HEK293T (cell line): ENCODE measurements at regions not wholly inside any gene's neighbourhood (a gene's known extent, or its start where the extent isn't known, plus 50 kb on each side); places are given as distances from the start of the nearest gene placed in this dataset.

Experiments
- CTCF ChIA-PET: fragments of 350-600 bp; formaldehyde crosslinking; extraction: SDS; loops from one replicate; lab custom pipeline; 2021; ENCODE audit warnings: antibody characterized with exemption, inconsistent platforms; lab: Yijun Ruan, JAX
- POLR2A ChIA-PET: fragments of 350-600 bp; formaldehyde crosslinking; extraction: SDS; loops from one replicate; lab custom pipeline; 2020; ENCODE audit warnings: antibody characterized with exemption, inconsistent platforms; lab: Yijun Ruan, JAX
- DNase-seq: peaks from one replicate; pipeline ENCODE4 v3.0.0; 2012; ENCODE audit warnings: mixed read lengths; ENCODE audit errors: extremely low spot score
- ARNT ChIP-seq: fragments of 450-650 bp; IDR thresholded peaks from 2 replicates; pipeline ENCODE4 v1.6.1; 2017; ENCODE audit warnings: mild to moderate bottlenecking
- BHLHE40 ChIP-seq: fragments of 450-650 bp; IDR thresholded peaks from 2 replicates; pipeline ENCODE4 v1.6.1; 2016; ENCODE audit warnings: mild to moderate bottlenecking, moderate library complexity, borderline replicate concordance
- CTBP1 ChIP-seq: fragments of 450-650 bp; IDR thresholded peaks from 2 replicates; pipeline ENCODE4 v1.6.1; 2016; ENCODE audit warnings: borderline replicate concordance
- ELF4 ChIP-seq: fragments of 450-650 bp; IDR thresholded peaks from 2 replicates; pipeline ENCODE4 v1.6.1; 2017; ENCODE audit warnings: antibody characterized with exemption
- FOXA1 ChIP-seq: fragments of 450-650 bp; IDR thresholded peaks from 2 replicates; pipeline ENCODE4 v1.6.1; 2016; ENCODE audit warnings: mild to moderate bottlenecking
- FOXK2 ChIP-seq: fragments of 450-650 bp; IDR thresholded peaks from 2 replicates; pipeline ENCODE4 v1.6.1; 2016; ENCODE audit warnings: mild to moderate bottlenecking
- FOXM1 ChIP-seq: fragments of 450-650 bp; IDR thresholded peaks from 2 replicates; pipeline ENCODE4 v1.6.1; 2017; ENCODE audit warnings: mild to moderate bottlenecking, borderline replicate concordance
- HDGF ChIP-seq: fragments of 450-650 bp; IDR thresholded peaks from 2 replicates; pipeline ENCODE4 v1.6.1; 2017; ENCODE audit warnings: antibody characterized with exemption, borderline replicate concordance
- L3MBTL2 ChIP-seq: fragments of 450-650 bp; conservative IDR thresholded peaks from 2 replicates; pipeline ENCODE4 v1.6.1; 2016; ENCODE audit warnings: mild to moderate bottlenecking
- LEF1 ChIP-seq: fragments of 450-650 bp; IDR thresholded peaks from 2 replicates; pipeline ENCODE4 v1.6.1; 2017; ENCODE audit warnings: mild to moderate bottlenecking, borderline replicate concordance
- NFRKB ChIP-seq: fragments of 450-650 bp; IDR thresholded peaks from 2 replicates; pipeline ENCODE4 v1.6.1; 2016; ENCODE audit warnings: mild to moderate bottlenecking, moderate library complexity
- PKNOX1 ChIP-seq: fragments of 450-650 bp; IDR thresholded peaks from 2 replicates; pipeline ENCODE4 v1.6.1; 2016
- SP1 ChIP-seq: fragments of 450-650 bp; IDR thresholded peaks from 2 replicates; pipeline ENCODE4 v1.6.1; 2017
- SUZ12 ChIP-seq: fragments of 450-650 bp; IDR thresholded peaks from 2 replicates; pipeline ENCODE4 v1.6.1; 2016; ENCODE audit warnings: mild to moderate bottlenecking
- TARDBP ChIP-seq: fragments of 450-650 bp; IDR thresholded peaks from 2 replicates; pipeline ENCODE4 v1.6.1; 2016
- ZNF384 ChIP-seq: fragments of 450-650 bp; IDR thresholded peaks from 2 replicates; pipeline ENCODE4 v1.6.1; 2016

GRCh38 chr2:34738691-34739090, 1139.6 kb upstream of the FAM98A start:
- CTCF ChIA-PET: interaction anchor here (1.0 kb wide), 1 partner anchor 13 kb away, joined by 3 read pairs; no protein-coding TSS in a partner anchor
- TF ChIP-seq LEF1: no peak
- TF ChIP-seq SP1: no peak
- no peak for TF ChIP-seq FOXK2
- no peak for TF ChIP-seq ELF4
- TF ChIP-seq HDGF: no peak
- no peak for TF ChIP-seq CTBP1
- TF ChIP-seq ZNF384: no peak
- no peak for TF ChIP-seq PKNOX1
- TF ChIP-seq FOXM1: no peak
- no peak for TF ChIP-seq NFRKB
- TF ChIP-seq ARNT: no peak
- TF ChIP-seq BHLHE40: no peak
- DNase-seq: no peak

DNA sequence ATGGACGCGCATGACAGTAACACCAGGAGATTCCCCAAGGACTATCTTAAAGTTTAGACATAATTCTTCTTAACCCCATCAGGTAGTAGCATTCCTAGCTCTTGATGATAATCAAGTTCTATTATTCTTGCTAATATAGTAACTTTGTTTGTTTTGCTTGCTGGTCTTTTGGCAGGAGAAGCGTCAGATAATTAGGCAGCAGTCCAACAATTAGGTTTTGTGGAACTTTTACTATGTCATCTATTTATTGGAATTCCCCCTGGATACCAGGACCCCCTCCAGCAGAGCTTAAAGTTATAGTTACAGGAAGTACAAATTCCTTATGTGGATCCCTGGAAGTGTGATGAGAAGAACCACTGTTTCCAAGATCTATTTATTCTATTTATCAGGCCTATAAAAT, 1138.0 kb upstream of the FAM98A start:
- POLR2A ChIA-PET: no interaction called here
- CTCF ChIA-PET: no interaction called here
- DNase-seq: no peak
- no peak for TF ChIP-seq ZNF384
- TF ChIP-seq L3MBTL2: no peak
- TF ChIP-seq ELF4: no peak
- TF ChIP-seq FOXK2: no peak

More at GRCh38 chr2:34738691-34739090, 1139.6 kb upstream of the FAM98A start:
- POLR2A ChIA-PET: no interaction called here

DNA sequence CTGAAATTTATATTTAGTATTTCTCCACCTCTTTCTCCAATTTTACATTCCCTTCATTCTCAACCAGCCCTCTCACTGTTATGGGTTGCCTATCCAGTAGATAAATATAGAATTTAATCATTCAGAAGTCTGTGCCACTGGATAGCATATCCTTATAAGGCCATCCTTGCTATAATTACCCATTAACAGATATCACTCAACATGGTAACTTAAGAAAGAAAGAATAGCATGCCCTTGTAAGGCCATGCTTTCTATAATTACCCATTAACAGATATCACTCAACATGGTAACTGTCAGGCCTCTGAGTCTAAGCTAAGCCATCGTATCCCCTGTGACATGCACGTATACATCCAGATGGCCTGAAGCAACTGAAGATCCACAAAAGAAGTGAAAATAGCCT, 1137.4 kb upstream of the FAM98A start:
- CTCF ChIA-PET: no interaction called here
- POLR2A ChIA-PET: no interaction called here
- no peak for DNase-seq
- TF ChIP-seq BHLHE40: no peak

- no peak for TF ChIP-seq ARNT
- TF ChIP-seq CTBP1: no peak
- TF ChIP-seq SUZ12: no peak
- TF ChIP-seq FOXA1: no peak
- no peak for TF ChIP-seq ELF4
- TF ChIP-seq LEF1: no peak
- no peak for TF ChIP-seq FOXK2
- no peak for TF ChIP-seq BHLHE40
- TF ChIP-seq PKNOX1: no peak
- no peak for TF ChIP-seq HDGF
- POLR2A ChIA-PET: no interaction called here
- no peak for DNase-seq
- CTCF ChIA-PET: no interaction called here
Measured at GRCh38 chr2:34734662-34735061, 1135.6 kb upstream of the FAM98A start.

- POLR2A ChIA-PET: no interaction called here
- no peak for TF ChIP-seq FOXA1
- TF ChIP-seq FOXM1: no peak
- no peak for TF ChIP-seq FOXK2
- TF ChIP-seq SUZ12: no peak
- TF ChIP-seq ZNF384: no peak
- TF ChIP-seq TARDBP: no peak
- no peak for TF ChIP-seq ELF4
- TF ChIP-seq L3MBTL2: no peak
- TF ChIP-seq LEF1: no peak
- no peak for TF ChIP-seq PKNOX1
- no peak for TF ChIP-seq CTBP1
- no peak for TF ChIP-seq NFRKB
- no peak for TF ChIP-seq HDGF
- no peak for TF ChIP-seq BHLHE40
- no peak for TF ChIP-seq SP1
- CTCF ChIA-PET: no interaction called here
- no peak for DNase-seq
Measured at GRCh38 chr2:34734042-34734441, 1134.9 kb upstream of the FAM98A start.

DNA sequence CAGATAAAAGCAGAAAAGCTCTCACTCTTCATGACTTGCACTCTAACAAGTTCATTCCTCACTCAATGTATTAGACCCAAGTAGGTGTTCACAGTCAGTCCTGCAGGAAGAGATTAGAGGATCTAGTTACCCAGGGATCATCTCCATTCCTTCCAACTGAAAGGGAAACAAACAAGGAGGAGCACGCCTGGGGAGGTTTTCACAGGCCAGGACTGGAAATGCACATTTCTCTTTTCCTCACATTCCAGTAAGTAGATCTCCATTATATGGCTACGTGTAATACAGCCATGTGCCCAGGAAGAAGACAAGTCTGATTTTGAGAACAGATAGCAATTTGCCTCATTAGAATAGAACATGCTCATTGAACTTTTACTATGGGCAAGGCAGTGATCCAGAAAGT, 1132.2 kb upstream of the FAM98A start:
- CTCF ChIA-PET: no interaction called here
- POLR2A ChIA-PET: no interaction called here
- no peak for DNase-seq
- TF ChIP-seq NFRKB (no peak), L3MBTL2 (no peak), CTBP1 (no peak), LEF1 (no peak), ELF4 (no peak), TARDBP (no peak), FOXA1 (no peak), PKNOX1 (no peak)

DNA sequence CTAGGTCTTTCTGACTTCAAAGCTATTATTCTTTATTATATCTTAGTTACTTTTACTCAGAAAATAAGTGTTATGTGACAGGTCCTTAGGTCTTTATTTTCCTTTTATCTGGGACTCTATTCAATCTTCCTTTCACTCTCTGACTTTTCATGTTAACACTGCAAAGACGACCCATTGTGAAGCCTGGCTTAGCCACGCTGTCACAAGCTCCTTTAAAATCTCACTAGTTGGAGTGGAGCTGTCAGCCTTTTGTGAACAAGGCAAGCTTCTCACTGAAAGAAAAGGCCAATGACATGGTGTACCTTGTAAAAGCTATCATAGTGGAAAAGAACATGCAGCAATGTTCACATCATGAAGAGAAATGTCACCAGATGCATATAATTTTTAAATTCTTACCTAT, 1130.7 kb upstream of the FAM98A start:
- CTCF ChIA-PET: no interaction called here
- POLR2A ChIA-PET: no interaction called here
- TF ChIP-seq TARDBP: no peak
- TF ChIP-seq L3MBTL2: no peak
- no peak for TF ChIP-seq FOXM1
- TF ChIP-seq FOXA1: no peak
- no peak for TF ChIP-seq FOXK2
- no peak for TF ChIP-seq CTBP1
- TF ChIP-seq NFRKB: no peak
- TF ChIP-seq PKNOX1: no peak
- TF ChIP-seq ELF4: no peak
- TF ChIP-seq ZNF384: no peak
- TF ChIP-seq SP1: no peak
- TF ChIP-seq ARNT: no peak
- TF ChIP-seq SUZ12: no peak
- no peak for TF ChIP-seq LEF1
- no peak for TF ChIP-seq BHLHE40
- no peak for DNase-seq
